SK-N-MC (cell line): ENCODE measurements at regions not wholly inside any gene's neighbourhood (a gene's known extent, or its start where the extent isn't known, plus 50 kb on each side); places are given as distances from the start of the nearest gene placed in this dataset.

Experiments
- DNase-seq: peaks from one replicate; pipeline ENCODE4 v3.0.0-alpha.2; 2011; ENCODE audit warnings: low read depth, low spot score
- H3K27ac ChIP-seq: fragments of 200-600 bp; sonication (generic); 2 replicates; pipeline ENCODE4 v1.5.1; 2016; ENCODE audit warnings: mixed run types
- H3K36me3 ChIP-seq: fragments of 200-600 bp; sonication (generic); 2 replicates; pipeline ENCODE4 v1.6.1; 2017; ENCODE audit warnings: antibody characterized with exemption, low read length, mixed read lengths; ENCODE audit not compliant: insufficient read depth
- H3K4me3 ChIP-seq: fragments of 200-600 bp; sonication (generic); 2 replicates; pipeline ENCODE4 v1.5.1; 2016
- H3K9ac ChIP-seq: fragments of 200-600 bp; sonication (generic); 2 replicates; pipeline ENCODE4 v1.8.0; 2017; ENCODE audit warnings: mixed run types, mixed read lengths; ENCODE audit not compliant: insufficient read length
- H3K9me3 ChIP-seq: fragments of 200-600 bp; sonication (generic); 2 replicates; pipeline ENCODE4 v1.6.1; 2017; ENCODE audit warnings: low read depth, mild to moderate bottlenecking, antibody characterized with exemption, low read length, moderate library complexity, mixed read lengths
- EZH2 ChIP-seq: fragments of 200-600 bp; sonication (generic); IDR thresholded peaks from one replicate; pipeline ENCODE4 v1.6.1; 2017; ENCODE audit warnings: antibody characterized with exemption
- FOXP2 ChIP-seq: optimal IDR thresholded peaks from 2 replicates; pipeline ENCODE3; 2011; ENCODE audit warnings: mild to moderate bottlenecking, moderate library complexity; ENCODE audit not compliant: insufficient read depth; ENCODE audit errors: extremely low read length, control extremely low read depth
- POLR2AphosphoS5 ChIP-seq: IDR thresholded peaks from 2 replicates; pipeline ENCODE4 v1.6.1; 2012; ENCODE audit warnings: mild to moderate bottlenecking, low read depth, low read length, borderline replicate concordance

DNA sequence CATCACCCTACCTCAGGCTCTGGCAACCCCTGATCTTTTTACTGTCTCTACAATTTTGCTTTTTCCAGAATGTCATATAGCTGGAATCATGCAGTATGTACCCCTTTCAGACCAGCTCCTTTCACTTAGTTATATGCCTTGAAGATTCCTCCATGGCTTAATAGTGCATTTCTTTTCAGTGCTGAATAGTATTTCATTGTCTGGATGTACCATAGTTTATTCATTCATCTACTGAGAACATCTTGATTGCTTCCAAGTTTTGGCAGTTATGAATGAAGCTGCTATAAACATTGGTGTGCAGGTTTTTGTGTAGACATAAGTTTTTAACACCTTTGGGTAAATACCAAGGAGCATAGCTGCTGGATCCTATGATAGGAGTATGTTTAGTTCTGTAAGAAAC is 50.8 kb upstream of the ANP32A start:
- Histone ChIP-seq H3K36me3 (no peaks in the 10 kb centered on the region), H3K9ac (no peak overlapping the region), H3K27ac (no peak overlapping the region), H3K4me3 (no peak overlapping the region), H3K9me3 (no peaks in the 10 kb centered on the region)
- DNase-seq, result no peak
- TF ChIP-seq FOXP2 (no peak), POLR2AphosphoS5 (no peak), EZH2 (no peak)

GRCh38 chr15:68874788-68875187 is 54.1 kb upstream of the ANP32A start:
- Histone ChIP-seq H3K27ac (no peak overlapping the region), H3K4me3 (no peak overlapping the region), H3K36me3 (no peaks in the 10 kb centered on the region), H3K9ac (no peak overlapping the region), H3K9me3 (no peaks in the 10 kb centered on the region)
- TF ChIP-seq EZH2 (no peak), POLR2AphosphoS5 (no peak), FOXP2 (no peak)
- DNase-seq, result no peak

GRCh38 chr15:68875377-68876116 is 54.8 kb upstream of the SPESP1 start:
- Histone ChIP-seq H3K27ac (no peak overlapping the region), H3K9me3 (no peaks in the 10 kb centered on the region), H3K9ac (no peak overlapping the region), H3K36me3 (no peaks in the 10 kb centered on the region), H3K4me3 (peak overlapping the region; percentile 46)
- no peak for TF ChIP-seq EZH2
- TF ChIP-seq FOXP2, result no peak
- TF ChIP-seq POLR2AphosphoS5, result no peak
- peak; percentile 82 for DNase-seq

- no peaks in the 10 kb centered on the region for H3K9me3 ChIP-seq
Measured at GRCh38 chr15:68877626-68878025, 52.7 kb upstream of the SPESP1 start.

DNA sequence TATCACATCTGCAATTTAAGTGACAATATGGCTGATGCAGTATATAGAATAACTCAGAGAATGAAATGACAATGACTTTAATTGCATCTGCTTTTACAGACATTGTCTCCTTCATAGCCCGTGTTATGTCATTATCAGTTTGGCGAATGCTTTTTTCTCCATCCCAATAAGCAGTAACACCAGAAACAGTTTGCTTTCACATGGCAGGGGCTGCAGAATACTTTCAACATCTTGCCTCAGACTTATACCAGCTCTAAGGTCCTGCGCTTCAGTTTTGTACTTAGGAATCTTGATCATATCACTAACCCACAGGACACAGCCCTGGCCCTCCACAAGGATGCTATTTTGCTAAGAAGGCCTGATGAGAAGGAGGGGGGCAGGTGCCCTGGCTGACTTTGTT is 49.9 kb upstream of the SPESP1 start:
- TF ChIP-seq EZH2, result no peak
- TF ChIP-seq FOXP2, result no peak
- no peak for TF ChIP-seq POLR2AphosphoS5
- Histone ChIP-seq H3K27ac (no peak overlapping the region), H3K9me3 (no peaks in the 10 kb centered on the region), H3K4me3 (no peak overlapping the region), H3K9ac (no peak overlapping the region), H3K36me3 (no peaks in the 10 kb centered on the region)
- no peak for DNase-seq

More at GRCh38 chr15:68877626-68878025, 52.7 kb upstream of the SPESP1 start:
- DNase-seq, result no peak
- no peak overlapping the region for H3K27ac ChIP-seq
- no peak overlapping the region for H3K4me3 ChIP-seq
- no peak overlapping the region for H3K9ac ChIP-seq
- TF ChIP-seq EZH2 (no peak), FOXP2 (no peak), POLR2AphosphoS5 (no peak)
- no peaks in the 10 kb centered on the region for H3K36me3 ChIP-seq
